ENCODE measurements at regions not wholly inside any gene's neighbourhood (a gene's known extent, or its start where the extent isn't known, plus 50 kb on each side); places are given as distances from the start of the nearest gene placed in this dataset.

GRCh38 chr3:28188686-28189085, 52.7 kb upstream of the CMC1 start:
- TF ChIP-seq CTCF (IDR thresholded peaks at IDR 0.05) (no peak), POLR2AphosphoS5 (IDR thresholded peaks at IDR 0.05; ENCODE audit: low read depth, low read length) (no peak), REST (IDR thresholded peaks at IDR 0.05; ENCODE audit: insufficient read depth in 1 of 2, low read depth in 2 of 2, low read length in 1 of 2) (no peak), TCF7L2 (IDR thresholded peaks at IDR 0.05; ENCODE audit: low read depth, low read length) (no peak), SIN3A (IDR thresholded peaks at IDR 0.05; ENCODE audit: borderline replicate concordance, insufficient read depth, low read depth, low read length) (no peak)
